ENCODE measurements at regions not wholly inside any gene's neighbourhood (a gene's known extent, or its start where the extent isn't known, plus 50 kb on each side); places are given as distances from the start of the nearest gene placed in this dataset.
A peak's percentile ranks its signal among the peaks of the same experiment; 100 is the strongest.
"Not testable (repeated sequence)": the region's sequence is repeated elsewhere in the genome, so short reads cannot be mapped to it uniquely, and the experiment has no call there.

GRCh38 chr1:221963742-221964141 is 221.9 kb upstream of the DUSP10 start:
- Mint-ChIP-seq H3K27me3 (ENCODE audit: insufficient read depth) (no peaks in the 10 kb centered on the region), H3K4me1 (peaks cover 44% of the 10 kb centered on the region), H3K4me3 (no peak overlapping the region), H3K9me3 (peaks cover 14% of the 10 kb centered on the region), H3K36me3 (ENCODE audit: low read depth) (peaks cover 20% of the 10 kb centered on the region), H3K27ac (peak overlapping the region; percentile 50)
- no peak for DNase-seq
- Histone ChIP-seq H3K9me3 (ENCODE audit: control insufficient read depth, low read length) (peaks cover 18% of the 10 kb centered on the region), H3K27ac (ENCODE audit: low read depth, low read length) (no peak overlapping the region), H3K4me1 (ENCODE audit: control insufficient read depth, insufficient read depth, low read length) (no peaks in the 10 kb centered on the region), H3K9ac (ENCODE audit: extremely low read depth, low read length, poor library complexity, severe bottlenecking) (no peak overlapping the region), H3K4me3 (ENCODE audit: low read length) (peak overlapping the region; percentile 64), H3K27me3 (ENCODE audit: control insufficient read depth, insufficient read depth, low read length, poor library complexity, severe bottlenecking) (no peaks in the 10 kb centered on the region), H3K36me3 (ENCODE audit: control insufficient read depth, insufficient read depth, low read length) (peaks cover 8% of the 10 kb centered on the region)
- TF ChIP-seq CTCF (conservative IDR thresholded peaks at IDR 0.05) = no peak
- 100% methylated on average over 1 of the region's 1 CpG; no CpG with 5 or more reads in 1 of the 2 experiments for WGBS, 2 experiments (ENCODE audit: insufficient coverage in 1 of 2, insufficient read length in 1 of 2)

GRCh38 chr1:221962385-221962784 is 220.5 kb upstream of the DUSP10 start:
- H3K9me3 ChIP-seq (ENCODE audit: control insufficient read depth, low read length) = peaks cover 31% of the 10 kb centered on the region
- H3K27me3 ChIP-seq (ENCODE audit: control insufficient read depth, insufficient read depth, low read length, poor library complexity, severe bottlenecking) = no peaks in the 10 kb centered on the region
- Mint-ChIP-seq H3K9me3 (peaks cover 23% of the 10 kb centered on the region), H3K27ac (no peak overlapping the region), H3K36me3 (ENCODE audit: low read depth) (peaks cover 16% of the 10 kb centered on the region), H3K4me3 (no peak overlapping the region), H3K4me1 (peaks cover 40% of the 10 kb centered on the region), H3K27me3 (ENCODE audit: insufficient read depth) (no peaks in the 10 kb centered on the region)
- peak overlapping the region; percentile 50 for H3K4me3 ChIP-seq (ENCODE audit: low read length)
- DNase-seq = no peak
- 93 to 95% methylated on average over 2 to 4 of the region's 4 CpGs for WGBS, 2 experiments (ENCODE audit: insufficient coverage in 1 of 2, insufficient read length in 1 of 2)
- no peak overlapping the region for H3K27ac ChIP-seq (ENCODE audit: low read depth, low read length)
- no peak overlapping the region for H3K9ac ChIP-seq (ENCODE audit: extremely low read depth, low read length, poor library complexity, severe bottlenecking)
- no peaks in the 10 kb centered on the region for H3K4me1 ChIP-seq (ENCODE audit: control insufficient read depth, insufficient read depth, low read length)
- no peak for TF ChIP-seq CTCF (conservative IDR thresholded peaks at IDR 0.05)
- H3K36me3 ChIP-seq (ENCODE audit: control insufficient read depth, insufficient read depth, low read length) = peaks cover 8% of the 10 kb centered on the region

- H3K27ac Mint-ChIP-seq = peak overlapping the region; percentile 84
Measured at GRCh38 chr1:221961532-221962292, 219.8 kb upstream of the DUSP10 start.

GRCh38 chr1:221958161-221958562 is 216.3 kb upstream of the DUSP10 start:
- peaks cover 13% of the 10 kb centered on the region for H3K36me3 Mint-ChIP-seq (ENCODE audit: low read depth)
- not testable (repeated sequence) for H3K27ac ChIP-seq (ENCODE audit: low read depth, low read length); H3K36me3 ChIP-seq (ENCODE audit: control insufficient read depth, insufficient read depth, low read length); H3K4me3 Mint-ChIP-seq; DNase-seq; H3K27me3 ChIP-seq (ENCODE audit: control insufficient read depth, insufficient read depth, low read length, poor library complexity, severe bottlenecking); H3K27me3 Mint-ChIP-seq (ENCODE audit: insufficient read depth); H3K4me1 ChIP-seq (ENCODE audit: control insufficient read depth, insufficient read depth, low read length); H3K9ac ChIP-seq (ENCODE audit: extremely low read depth, low read length, poor library complexity, severe bottlenecking)
- H3K4me1 Mint-ChIP-seq = peaks cover 35% of the 10 kb centered on the region
- 91 to 100% methylated on average over 1 to 2 of the region's 2 CpGs for WGBS, 2 experiments (ENCODE audit: insufficient coverage in 1 of 2, insufficient read length in 1 of 2)
- peak overlapping the region; percentile 50 for H3K27ac Mint-ChIP-seq
- Histone ChIP-seq H3K4me3 (ENCODE audit: low read length) (peak overlapping the region; percentile 40), H3K9me3 (ENCODE audit: control insufficient read depth, low read length) (peaks cover 28% of the 10 kb centered on the region)
- peaks cover 32% of the 10 kb centered on the region for H3K9me3 Mint-ChIP-seq

More at GRCh38 chr1:221961532-221962292, 219.8 kb upstream of the DUSP10 start:
- peak overlapping the region; percentile 50 for H3K4me3 ChIP-seq (ENCODE audit: low read length)
- no peak for DNase-seq
- no peaks in the 10 kb centered on the region for H3K4me1 ChIP-seq (ENCODE audit: control insufficient read depth, insufficient read depth, low read length)
- peaks cover 8% of the 10 kb centered on the region for H3K36me3 ChIP-seq (ENCODE audit: control insufficient read depth, insufficient read depth, low read length)
- 79 to 89% methylated on average over 2 to 5 of the region's 5 CpGs for WGBS, 2 experiments (ENCODE audit: insufficient coverage in 1 of 2, insufficient read length in 1 of 2)
- H3K9ac ChIP-seq (ENCODE audit: extremely low read depth, low read length, poor library complexity, severe bottlenecking) = no peak overlapping the region
- Mint-ChIP-seq H3K36me3 (ENCODE audit: low read depth) (peaks cover 15% of the 10 kb centered on the region), H3K4me3 (no peak overlapping the region), H3K4me1 (peaks cover 39% of the 10 kb centered on the region), H3K9me3 (peaks cover 29% of the 10 kb centered on the region), H3K27me3 (ENCODE audit: insufficient read depth) (no peaks in the 10 kb centered on the region)
- H3K27ac ChIP-seq (ENCODE audit: low read depth, low read length) = no peak overlapping the region
- peaks cover 36% of the 10 kb centered on the region for H3K9me3 ChIP-seq (ENCODE audit: control insufficient read depth, low read length)
- no peaks in the 10 kb centered on the region for H3K27me3 ChIP-seq (ENCODE audit: control insufficient read depth, insufficient read depth, low read length, poor library complexity, severe bottlenecking)
- TF ChIP-seq CTCF (conservative IDR thresholded peaks at IDR 0.05) = no peak

- H3K27me3 Mint-ChIP-seq (ENCODE audit: insufficient read depth); H3K27me3 ChIP-seq (ENCODE audit: control insufficient read depth, insufficient read depth, low read length, poor library complexity, severe bottlenecking); H3K27ac Mint-ChIP-seq; H3K9ac ChIP-seq (ENCODE audit: extremely low read depth, low read length, poor library complexity, severe bottlenecking); H3K4me3 ChIP-seq (ENCODE audit: low read length); H3K36me3 ChIP-seq (ENCODE audit: control insufficient read depth, insufficient read depth, low read length); H3K27ac ChIP-seq (ENCODE audit: low read depth, low read length); H3K4me3 Mint-ChIP-seq; H3K4me1 ChIP-seq (ENCODE audit: control insufficient read depth, insufficient read depth, low read length); DNase-seq: not testable (repeated sequence)
- peaks cover 19% of the 10 kb centered on the region for H3K9me3 ChIP-seq (ENCODE audit: control insufficient read depth, low read length)
- Mint-ChIP-seq H3K9me3 (peaks cover 26% of the 10 kb centered on the region), H3K36me3 (ENCODE audit: low read depth) (peaks cover 10% of the 10 kb centered on the region), H3K4me1 (peaks cover 30% of the 10 kb centered on the region)
- WGBS, 2 experiments (ENCODE audit: insufficient coverage in 1 of 2, insufficient read length in 1 of 2) = 89% methylated on average over 2 of the region's 3 CpGs; no CpG with 5 or more reads in 1 of the 2 experiments
Measured at GRCh38 chr1:221957350-221957749, 215.5 kb upstream of the DUSP10 start.
